C4-2B (cell line): ENCODE measurements at regions not wholly inside any gene's neighbourhood (a gene's known extent, or its start where the extent isn't known, plus 50 kb on each side); places are given as distances from the start of the nearest gene placed in this dataset.

ENCODE experiments used
- H3K27ac ChIP-seq: fragments of 450-650 bp; 2 replicates; pipeline ENCODE4 v1.5.1; 2017
- CTCF ChIP-seq: fragments of 450-650 bp; conservative IDR thresholded peaks from 2 replicates; pipeline ENCODE4 v1.5.1; 2017; ENCODE audit warnings: mild to moderate bottlenecking
- ZFX ChIP-seq: fragments of 450-650 bp; IDR thresholded peaks from 2 replicates; pipeline ENCODE4 v1.6.1; 2017

- TF ChIP-seq CTCF, result peak; percentile 62
- no peak for TF ChIP-seq ZFX
- no peak overlapping the region for H3K27ac ChIP-seq
Observed at GRCh38 chr4:32462944-32463343, 1742.8 kb downstream of the PCDH7 start.

- no peak overlapping the region for H3K27ac ChIP-seq
- TF ChIP-seq CTCF (no peak), ZFX (no peak)
Observed at GRCh38 chr4:32470087-32470585, 1750.0 kb downstream of the PCDH7 start.

- TF ChIP-seq CTCF (no peak), ZFX (no peak)
- H3K27ac ChIP-seq, result no peak overlapping the region
Observed at GRCh38 chr4:32472918-32473317, 1752.7 kb downstream of the PCDH7 start.

GRCh38 chr4:32475710-32476109, 1755.5 kb downstream of the PCDH7 start:
- H3K27ac ChIP-seq, result no peak overlapping the region
- TF ChIP-seq ZFX (no peak), CTCF (no peak)

GRCh38 chr4:32477518-32477917, 1757.3 kb downstream of the PCDH7 start:
- no peak overlapping the region for H3K27ac ChIP-seq
- no peak for TF ChIP-seq ZFX
- TF ChIP-seq CTCF, result no peak

- H3K27ac ChIP-seq, result no peak overlapping the region
- no peak for TF ChIP-seq CTCF
- no peak for TF ChIP-seq ZFX
Observed at GRCh38 chr4:32485956-32486355, 1765.8 kb downstream of the PCDH7 start.

- no peak for TF ChIP-seq CTCF
- no peak for TF ChIP-seq ZFX
- no peak overlapping the region for H3K27ac ChIP-seq
Observed at GRCh38 chr4:32488690-32489089, 1768.5 kb downstream of the PCDH7 start.
